Stimulated activated naive CD8-positive, alpha-beta T cell treated with anti-CD3 and anti-CD28 coated beads, Interleukin-15, Interleukin-2, amounts not matched to agents 100 U/mL and 50 U/mL, for 24 hours (primary cell): ENCODE measurements at regions not wholly inside any gene's neighbourhood (a gene's known extent, or its start where the extent isn't known, plus 50 kb on each side); places are given as distances from the start of the nearest gene placed in this dataset.

Source experiments
- ATAC-seq: fragments of 150-1000 bp; cut with Tn5 transposase; one replicate; pipeline ENCODE4 v1.10.0; 2021
- DNase-seq: peaks from one replicate; pipeline ENCODE4 v3.0.0; 2021

DNA sequence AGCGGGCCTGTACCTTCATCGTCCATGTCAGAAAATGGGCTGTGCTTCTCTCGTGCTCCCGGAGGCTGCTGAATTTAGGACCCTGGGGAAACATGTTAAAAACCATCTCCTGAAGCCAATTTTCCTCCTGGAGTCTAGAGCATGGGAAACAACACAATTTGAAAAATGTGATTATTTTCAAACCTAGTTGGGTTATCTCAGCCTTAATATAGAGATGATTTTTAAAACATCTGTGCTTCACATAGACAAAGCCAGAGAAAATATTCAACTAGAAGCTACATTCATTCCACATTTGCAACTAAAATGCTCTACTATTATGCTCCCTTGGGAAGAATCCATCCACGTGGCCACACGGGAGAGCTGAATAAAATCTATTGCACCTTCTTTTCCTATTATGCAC is 225.9 kb upstream of the TMEM72 start:
- no peak for DNase-seq
- ATAC-seq: no peak

GRCh38 chr10:44685747-44686146 is 225.4 kb upstream of the TMEM72 start:
- DNase-seq (no peak), ATAC-seq (no peak)

GRCh38 chr10:44689368-44689767 is 221.8 kb upstream of the TMEM72 start:
- no peak for DNase-seq
- ATAC-seq: no peak

GRCh38 chr10:44696496-44696895 is 214.6 kb upstream of the TMEM72 start:
- no peak for ATAC-seq
- DNase-seq: no peak

GRCh38 chr10:44697116-44697515 is 214.0 kb upstream of the TMEM72 start:
- ATAC-seq (no peak), DNase-seq (no peak)

DNA sequence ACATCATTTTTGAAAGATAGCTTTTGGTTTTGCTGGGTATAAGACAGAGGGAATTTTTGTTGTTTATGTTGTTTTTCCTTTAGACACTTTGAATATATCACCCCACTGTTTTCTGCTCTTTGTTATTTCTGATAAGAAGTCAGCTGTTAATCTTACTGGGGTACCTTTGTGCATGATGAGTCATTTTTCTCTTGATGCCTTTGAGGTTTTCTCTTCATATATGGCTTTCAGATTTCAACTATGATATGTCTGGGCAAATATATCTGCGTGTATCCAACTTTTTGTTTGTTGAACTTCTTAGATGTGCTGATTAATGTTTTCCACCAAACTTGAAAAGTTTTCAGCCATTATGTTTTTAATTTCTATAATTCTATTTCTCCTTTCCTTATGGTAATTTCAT is 208.6 kb upstream of the TMEM72 start:
- ATAC-seq (no peak), DNase-seq (no peak)

DNA sequence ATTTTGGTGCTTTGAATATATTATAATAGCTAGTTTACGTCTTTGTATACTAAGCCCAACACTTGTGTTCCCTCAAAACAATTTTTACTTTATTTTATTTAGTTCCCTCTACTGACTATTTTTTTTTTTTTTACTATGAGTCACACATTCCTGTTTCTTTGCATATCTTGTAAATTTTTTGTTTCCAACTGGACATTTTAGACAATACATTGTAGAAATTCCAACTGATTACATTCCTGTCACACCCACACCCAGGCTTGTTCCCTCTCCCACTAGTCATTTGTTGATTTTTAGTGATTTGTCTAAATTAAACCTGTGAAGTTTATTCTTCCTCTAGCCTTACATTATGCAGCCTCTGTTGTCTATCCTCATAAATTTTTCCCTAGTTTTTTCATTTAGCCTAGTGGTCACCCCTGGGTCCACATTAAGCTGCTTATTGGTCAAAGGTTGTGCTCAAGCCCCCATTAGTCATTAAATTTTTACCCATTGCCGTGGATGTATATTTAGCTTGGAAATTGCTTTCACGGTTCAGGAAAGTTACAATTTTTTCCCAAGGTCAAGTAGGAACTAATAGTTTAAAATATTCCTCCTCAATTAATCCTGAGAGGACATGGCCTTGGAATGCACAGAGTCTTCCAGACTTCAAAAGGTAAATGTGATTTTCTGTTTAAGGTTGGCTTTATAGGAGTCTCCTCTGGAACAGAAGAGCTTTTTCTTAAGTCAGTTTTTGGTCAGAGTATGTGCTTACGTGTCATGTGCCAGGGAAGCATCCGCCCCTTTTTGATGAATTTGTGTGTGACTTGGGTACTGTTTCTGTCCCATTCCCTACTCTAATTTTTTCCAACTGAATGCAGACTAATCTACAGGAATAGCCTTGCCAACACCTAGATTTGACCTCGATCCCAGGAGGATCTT is 207.6 kb upstream of the TMEM72 start:
- no peak for DNase-seq
- ATAC-seq: no peak

- ATAC-seq (no peak), DNase-seq (no peak)
These were observed 206.5 kb upstream of the TMEM72 start for GRCh38 chr10:44704616-44705015.

GRCh38 chr10:44706745-44707144 is 204.4 kb upstream of the TMEM72 start:
- DNase-seq (no peak), ATAC-seq (no peak)

GRCh38 chr10:44713307-44713706 is 197.8 kb upstream of the TMEM72 start:
- ATAC-seq (no peak), DNase-seq (no peak)

- DNase-seq (no peak), ATAC-seq (no peak)
These were observed 196.7 kb upstream of the TMEM72 start for GRCh38 chr10:44714451-44714850.

- no peak for DNase-seq
- no peak for ATAC-seq
These were observed 196.0 kb upstream of the TMEM72 start for GRCh38 chr10:44715136-44715535.

DNA sequence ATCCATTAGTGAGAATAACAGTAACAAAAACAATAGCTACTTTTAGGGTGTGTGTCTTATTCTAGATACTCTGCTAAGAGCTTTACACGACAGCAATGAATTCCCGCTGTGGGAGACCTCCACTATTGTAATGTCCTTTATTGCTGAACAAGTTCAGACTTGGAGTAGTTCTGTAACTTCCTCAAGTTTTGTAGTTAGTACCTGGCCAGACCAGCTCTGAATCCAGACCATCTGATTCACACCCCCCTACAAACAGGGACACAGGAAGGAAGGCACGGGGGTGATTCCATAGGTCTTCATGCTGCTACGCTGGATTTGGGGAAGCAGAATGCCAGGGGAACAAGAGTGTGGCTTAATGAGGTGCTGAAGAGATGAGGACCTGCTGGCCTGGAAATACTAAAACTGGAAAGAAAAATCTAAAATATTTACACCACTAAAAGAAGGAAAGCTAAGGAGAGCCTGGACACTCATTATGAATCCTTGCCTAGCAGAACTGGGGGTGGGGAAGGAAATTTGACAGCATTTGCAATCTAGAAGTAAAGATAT is 194.6 kb upstream of the TMEM72 start:
- DNase-seq (no peak), ATAC-seq (no peak)

DNA sequence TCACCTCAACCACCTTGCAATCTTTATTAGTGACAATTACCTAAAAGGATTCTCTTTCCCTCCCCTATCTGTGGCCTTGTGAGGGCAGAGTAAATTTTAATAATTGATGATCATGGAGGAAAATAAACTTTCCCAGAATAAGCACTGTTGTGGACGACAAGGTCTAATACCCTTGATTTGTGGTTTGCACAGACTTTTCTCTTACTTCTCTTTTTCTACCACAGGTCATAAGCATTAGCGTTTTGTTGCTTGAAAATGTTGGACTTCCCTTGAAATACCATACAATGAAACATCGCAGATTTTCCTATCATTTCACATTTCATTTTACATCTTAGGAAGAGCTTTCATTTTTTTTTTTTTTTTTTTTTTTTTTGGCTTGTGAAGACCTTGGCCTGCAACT is 188.1 kb upstream of the TMEM72 start:
- no peak for DNase-seq
- no peak for ATAC-seq

GRCh38 chr10:44723619-44724325 is 187.4 kb upstream of the TMEM72 start:
- DNase-seq: no peak
- no peak for ATAC-seq

DNA sequence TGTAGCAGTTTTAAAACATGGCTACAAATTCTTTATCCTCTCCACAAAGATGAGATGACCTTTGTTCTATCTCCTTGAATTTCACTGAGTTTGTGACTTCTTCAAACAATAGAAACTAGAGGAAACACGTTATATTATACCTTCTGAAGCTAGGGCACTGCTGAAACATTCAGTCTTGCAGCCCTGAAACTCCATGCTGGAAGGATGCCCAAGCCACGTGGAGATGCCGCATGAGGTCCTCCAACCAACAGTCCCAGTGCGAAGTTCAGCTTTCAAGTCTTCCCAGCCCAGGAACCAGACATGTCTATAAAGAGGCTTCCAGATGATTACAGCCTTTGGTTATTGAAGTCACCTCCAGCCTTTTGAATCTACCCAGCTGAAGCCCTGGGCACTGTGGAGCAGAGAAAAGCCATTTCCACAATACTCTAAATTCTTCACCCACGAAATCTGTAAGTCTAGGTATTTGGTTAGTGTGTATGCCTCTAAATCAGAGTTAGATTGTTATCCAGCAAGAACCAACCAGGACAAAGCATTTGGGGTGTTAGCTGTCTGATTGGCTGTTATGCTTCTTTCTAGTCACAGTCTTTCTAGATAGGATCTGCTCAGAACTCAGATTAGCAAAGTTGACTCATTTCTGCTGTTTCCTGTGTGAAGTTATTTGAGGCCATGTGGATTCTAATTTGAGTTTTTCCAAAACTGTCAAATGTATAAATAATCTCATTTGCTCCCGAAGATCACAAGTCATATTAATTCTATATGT is 186.5 kb upstream of the TMEM72 start:
- ATAC-seq (no peak), DNase-seq (no peak)

- DNase-seq: no peak
- ATAC-seq: no peak
These were observed 185.7 kb upstream of the TMEM72 start for GRCh38 chr10:44725404-44725803.

GRCh38 chr10:44731283-44731682 is 179.9 kb upstream of the TMEM72 start:
- DNase-seq (no peak), ATAC-seq (no peak)

GRCh38 chr10:44733501-44734488 is 177.3 kb upstream of the TMEM72 start:
- DNase-seq (no peak), ATAC-seq (no peak)

GRCh38 chr10:44742248-44742647 is 168.9 kb upstream of the TMEM72 start:
- ATAC-seq (no peak), DNase-seq (no peak)

DNA sequence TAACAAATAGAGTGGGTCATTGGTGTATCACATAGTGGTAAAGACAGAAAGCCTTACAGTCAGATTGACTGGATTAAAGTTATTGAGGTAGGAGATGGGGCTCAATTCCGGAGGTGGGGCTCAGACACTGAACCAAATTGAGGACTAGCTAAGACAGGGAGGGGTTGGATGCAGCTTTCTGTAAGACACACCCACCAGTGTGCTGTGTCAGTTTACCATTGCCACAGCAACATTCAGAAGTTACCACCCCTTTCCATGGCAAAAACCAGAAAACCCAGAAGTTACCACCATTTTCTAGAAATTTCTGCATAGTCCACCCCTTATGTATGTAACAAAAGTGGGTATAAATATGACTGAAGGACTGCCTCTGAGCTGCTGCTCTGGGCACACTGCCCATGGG is 167.6 kb upstream of the TMEM72 start:
- no peak for ATAC-seq
- DNase-seq: no peak
